NCI-H526 treated with DMSO at 0.1 percent for 48 hours (cell line): ENCODE measurements at regions not wholly inside any gene's neighbourhood (a gene's known extent, or its start where the extent isn't known, plus 50 kb on each side); places are given as distances from the start of the nearest gene placed in this dataset.

Experiments
- DNase-seq: peaks from one replicate; lab custom pipeline; 2025; lab: John Stamatoyannopoulos, UW

DNA sequence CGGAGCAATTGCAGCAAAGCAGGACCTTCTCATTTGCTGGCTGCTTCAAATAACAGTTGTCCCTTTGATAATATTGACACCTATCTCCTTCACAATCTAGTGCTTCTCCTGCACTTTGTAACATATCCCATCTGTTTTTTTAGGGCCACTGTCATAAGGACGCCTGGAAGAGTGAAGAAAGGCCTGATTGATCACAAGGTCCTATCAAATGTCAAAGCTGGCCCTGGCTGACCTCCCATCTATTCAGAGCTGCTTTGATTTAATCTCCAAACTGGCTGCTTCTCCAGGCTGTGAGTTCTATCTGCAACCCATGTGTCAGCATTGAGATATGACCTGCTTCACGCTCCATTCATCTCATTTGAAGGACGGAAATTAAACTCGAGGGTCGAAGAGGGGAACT lies 601.2 kb upstream of the KCNMB2 start:
- no peak for DNase-seq

- no peak for DNase-seq
Observed at GRCh38 chr3:177936721-177937120, 599.5 kb upstream of the KCNMB2 start.

- DNase-seq: no peak
Observed at GRCh38 chr3:177942911-177943310, 593.3 kb upstream of the KCNMB2 start.

GRCh38 chr3:177944228-177944661 lies 592.0 kb upstream of the KCNMB2 start:
- no peak for DNase-seq

DNA sequence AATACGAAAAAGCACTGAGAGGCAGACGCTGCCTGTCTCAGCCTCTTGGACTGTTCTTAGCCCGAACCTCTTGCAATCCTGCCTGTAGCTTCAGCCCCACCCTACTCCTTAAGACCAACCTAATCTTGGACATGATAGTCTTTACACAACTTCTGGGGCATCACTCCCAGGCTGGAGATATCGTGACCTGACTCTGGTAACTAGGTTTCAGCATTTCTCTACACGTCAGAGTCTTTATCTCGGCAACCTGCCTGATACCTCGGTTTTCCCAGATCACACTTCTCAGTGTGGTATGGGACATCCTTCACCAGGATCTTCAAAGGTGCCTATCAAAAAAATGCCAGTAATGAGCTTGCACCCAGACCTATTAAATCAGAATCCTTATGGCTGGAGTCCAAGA lies 590.2 kb upstream of the KCNMB2 start:
- no peak for DNase-seq

- no peak for DNase-seq
Observed at GRCh38 chr3:177946497-177946896, 589.7 kb upstream of the KCNMB2 start.

DNA sequence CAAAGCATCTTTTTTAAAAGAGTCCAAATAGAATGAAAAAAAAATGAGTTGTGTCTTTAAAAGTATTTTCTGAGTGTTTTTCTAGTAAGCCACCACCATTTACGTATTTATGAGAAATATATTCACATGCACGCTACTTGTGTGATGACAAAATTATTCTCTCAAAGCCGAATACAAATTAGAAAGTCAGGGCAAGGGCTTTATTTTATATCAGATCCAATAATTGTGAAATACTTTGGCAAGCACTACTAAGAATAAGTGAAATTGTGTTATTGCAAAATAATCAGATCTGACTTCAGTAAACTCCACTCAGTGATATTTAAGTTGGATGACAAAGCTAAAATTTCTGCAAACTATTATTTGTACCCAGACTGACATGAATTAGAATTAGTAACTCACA lies 589.3 kb upstream of the KCNMB2 start:
- DNase-seq: no peak

- no peak for DNase-seq
Observed at GRCh38 chr3:177947901-177948300, 588.3 kb upstream of the KCNMB2 start.

DNA sequence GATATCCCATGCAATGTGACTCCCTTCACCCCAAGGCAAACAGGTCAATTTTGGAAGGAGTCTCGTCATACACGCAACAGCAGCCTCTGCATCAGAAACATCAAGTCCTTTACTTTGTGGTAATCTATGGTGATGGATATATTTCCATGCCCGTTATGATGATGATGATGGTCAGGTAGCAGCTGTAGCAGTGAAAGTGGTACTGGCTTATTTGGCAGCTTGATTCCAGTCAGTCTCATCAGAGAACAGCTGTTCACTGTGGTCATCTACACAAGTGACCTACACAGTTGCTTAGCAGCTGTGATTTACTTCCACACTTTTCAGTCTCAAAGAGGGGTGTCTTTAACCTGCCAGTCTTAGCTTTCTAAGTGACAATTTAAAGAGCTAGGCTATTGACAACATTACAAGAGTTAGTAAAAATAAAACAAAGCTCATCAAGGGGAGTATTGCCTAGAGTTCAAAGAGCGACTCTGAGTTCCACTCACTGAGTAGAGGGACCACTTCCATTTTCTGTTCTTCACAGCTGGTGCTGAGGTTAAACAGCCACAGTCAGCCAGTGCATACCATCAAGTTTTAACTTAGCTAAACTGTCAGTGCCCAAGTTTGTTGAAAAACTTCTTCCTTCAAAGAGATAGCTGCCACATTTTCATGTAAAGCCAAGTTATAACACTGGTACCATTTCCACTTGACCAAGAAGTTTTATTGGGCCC lies 587.4 kb upstream of the KCNMB2 start:
- DNase-seq: no peak

DNA sequence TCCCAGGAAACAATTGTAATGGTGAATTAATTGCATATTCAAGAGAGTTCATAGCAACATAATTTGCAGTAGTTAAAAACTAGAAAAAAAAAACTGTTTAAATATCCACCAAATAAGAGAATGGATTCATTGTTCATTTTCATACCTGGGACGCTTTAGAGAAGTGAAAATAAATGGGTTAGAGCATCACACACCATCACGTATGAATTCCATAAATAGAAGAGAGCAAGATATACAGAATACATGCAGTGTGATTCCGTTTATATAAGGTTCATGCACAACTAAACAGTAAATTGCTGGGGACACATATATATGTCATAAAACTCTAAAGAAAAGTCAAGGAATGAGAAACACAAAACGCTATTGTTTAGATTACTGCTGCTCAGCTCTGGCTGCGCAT lies 577.0 kb upstream of the KCNMB2 start:
- no peak for DNase-seq

DNA sequence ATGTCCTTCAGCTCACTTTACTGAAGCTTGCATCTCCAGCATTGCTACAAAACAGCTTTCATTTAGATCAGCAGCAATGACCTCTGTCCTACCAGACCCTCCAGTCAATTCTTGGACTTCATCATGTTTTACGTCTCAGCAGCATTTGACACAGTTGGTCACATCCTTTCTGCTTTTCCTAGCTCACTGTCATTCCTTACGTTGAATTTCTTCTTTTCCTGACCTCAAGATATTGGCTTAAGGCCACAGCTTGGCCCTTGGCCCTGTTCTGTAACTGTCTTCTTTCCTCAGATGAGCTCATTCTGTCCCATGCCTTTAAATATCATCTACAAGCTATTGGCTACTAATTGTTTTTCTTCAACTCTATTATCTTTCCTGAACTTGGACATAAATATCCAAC lies 576.2 kb upstream of the KCNMB2 start:
- no peak for DNase-seq

GRCh38 chr3:177960722-177961121 lies 575.5 kb upstream of the KCNMB2 start:
- no peak for DNase-seq

GRCh38 chr3:177961784-177962183 lies 574.5 kb upstream of the KCNMB2 start:
- DNase-seq: no peak

DNA sequence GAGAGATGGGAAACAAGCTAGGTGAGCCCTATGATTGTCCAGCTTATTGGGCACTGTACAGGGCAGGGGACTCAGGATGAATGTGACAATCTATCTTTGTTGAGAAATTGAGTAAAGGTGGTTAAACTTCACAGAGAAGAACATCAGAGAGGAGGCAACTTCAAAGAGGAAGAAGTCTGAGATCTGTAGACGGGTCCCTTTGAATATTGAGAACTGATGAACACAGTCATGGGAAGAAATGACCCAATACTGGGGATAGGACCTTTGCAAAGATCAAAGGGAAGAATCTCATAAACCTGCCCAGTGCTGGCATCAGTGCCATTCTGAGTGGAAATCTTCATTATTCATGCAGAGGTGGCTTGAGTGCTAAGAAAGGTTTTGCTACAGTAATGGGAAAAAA lies 569.7 kb upstream of the KCNMB2 start:
- DNase-seq: no peak

DNA sequence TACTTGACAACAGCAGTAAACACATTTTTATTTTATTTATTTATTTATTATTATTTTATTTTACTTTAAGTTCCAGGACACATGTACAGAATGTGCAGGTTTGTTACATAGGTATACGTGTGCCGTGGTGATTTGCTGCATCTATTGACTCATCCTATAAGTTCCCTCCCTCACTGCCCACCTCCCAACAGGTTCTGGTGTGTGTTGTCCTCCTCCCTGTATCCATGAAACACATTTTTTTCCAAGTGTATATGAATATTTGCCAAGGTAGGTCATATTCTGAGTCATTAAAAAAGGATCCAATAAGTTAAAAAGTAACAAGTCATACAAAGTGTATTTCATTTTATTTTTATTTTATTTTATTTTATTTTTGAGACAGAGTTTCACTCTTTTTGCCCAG lies 567.3 kb upstream of the KCNMB2 start:
- no peak for DNase-seq

DNA sequence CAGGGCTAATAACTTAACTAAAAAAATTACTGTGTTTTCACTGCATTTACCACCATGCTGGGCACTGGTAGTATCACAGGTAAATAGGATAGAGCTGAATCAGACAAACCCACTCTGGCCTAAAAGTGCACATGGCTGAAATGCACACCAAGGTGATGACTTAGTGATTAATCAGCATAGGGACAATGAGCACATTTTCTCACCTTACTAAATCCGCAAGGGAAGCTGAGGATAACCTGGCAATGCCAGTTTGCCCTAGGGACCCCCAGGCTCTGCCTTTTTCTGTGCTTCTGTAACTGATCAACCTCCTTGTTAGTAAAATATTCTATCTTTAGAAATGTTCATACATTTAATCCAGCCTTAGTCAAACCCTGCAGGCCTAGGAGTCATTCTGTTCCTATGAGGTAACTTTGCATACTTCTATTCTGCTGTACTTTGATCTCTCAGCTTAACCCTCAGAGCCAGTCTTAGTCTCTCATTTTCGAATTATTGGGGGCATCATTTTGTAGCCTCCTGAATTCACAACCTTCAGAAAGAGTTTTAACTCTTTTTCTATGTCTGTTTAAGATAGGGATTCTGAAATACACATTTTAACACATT lies 562.9 kb upstream of the KCNMB2 start:
- DNase-seq: no peak

GRCh38 chr3:177976241-177976640 lies 560.0 kb upstream of the KCNMB2 start:
- DNase-seq: no peak

GRCh38 chr3:177976866-177977265 lies 559.4 kb upstream of the KCNMB2 start:
- no peak for DNase-seq

DNA sequence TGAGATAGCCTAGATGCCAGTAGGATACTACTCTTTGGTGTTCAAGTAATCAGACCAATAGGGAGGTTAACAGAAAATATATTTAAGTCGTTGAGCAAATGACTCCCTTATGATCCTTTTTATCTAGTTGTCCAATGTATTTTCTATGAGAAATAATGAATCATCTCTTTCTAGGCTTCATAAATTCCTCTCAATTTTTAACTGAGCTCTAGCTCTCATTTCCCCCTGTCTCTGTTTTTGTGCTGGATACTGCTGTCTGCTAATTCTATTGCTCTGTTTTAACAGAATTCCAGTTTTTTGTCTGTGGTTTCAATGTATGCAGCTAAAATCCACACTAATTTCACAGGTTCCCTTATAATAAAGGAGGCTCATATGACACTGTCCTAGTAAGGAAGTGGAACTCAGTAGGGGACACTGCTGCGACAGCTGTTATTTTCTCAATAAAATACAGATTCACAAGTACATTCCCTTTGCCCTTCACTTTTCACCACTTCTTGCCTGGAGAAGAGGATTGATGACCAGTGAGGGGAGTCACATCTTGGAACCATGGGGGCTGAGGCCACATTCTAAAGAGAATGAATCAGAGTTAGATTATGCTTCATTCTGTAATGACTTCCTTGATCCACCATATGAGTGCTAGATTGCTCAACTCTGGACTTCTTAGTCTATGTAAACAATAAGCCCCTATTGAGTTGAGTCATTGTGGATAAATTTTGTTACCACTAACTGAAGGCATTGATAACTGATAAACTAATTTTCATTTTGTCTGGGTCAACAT lies 558.7 kb upstream of the KCNMB2 start:
- no peak for DNase-seq

GRCh38 chr3:177978946-177979345 lies 557.3 kb upstream of the KCNMB2 start:
- DNase-seq: no peak

GRCh38 chr3:177979703-177980102 lies 556.5 kb upstream of the KCNMB2 start:
- no peak for DNase-seq

GRCh38 chr3:177981576-177981975 lies 554.7 kb upstream of the KCNMB2 start:
- no peak for DNase-seq

- DNase-seq: no peak
Observed at GRCh38 chr3:177982034-177982433, 554.2 kb upstream of the KCNMB2 start.
